ENCODE measurements at regions not wholly inside any gene's neighbourhood (a gene's known extent, or its start where the extent isn't known, plus 50 kb on each side); places are given as distances from the start of the nearest gene placed in this dataset.
"Not testable (repeated sequence)": the region's sequence is repeated elsewhere in the genome, so short reads cannot be mapped to it uniquely, and the experiment has no call there.

DNA sequence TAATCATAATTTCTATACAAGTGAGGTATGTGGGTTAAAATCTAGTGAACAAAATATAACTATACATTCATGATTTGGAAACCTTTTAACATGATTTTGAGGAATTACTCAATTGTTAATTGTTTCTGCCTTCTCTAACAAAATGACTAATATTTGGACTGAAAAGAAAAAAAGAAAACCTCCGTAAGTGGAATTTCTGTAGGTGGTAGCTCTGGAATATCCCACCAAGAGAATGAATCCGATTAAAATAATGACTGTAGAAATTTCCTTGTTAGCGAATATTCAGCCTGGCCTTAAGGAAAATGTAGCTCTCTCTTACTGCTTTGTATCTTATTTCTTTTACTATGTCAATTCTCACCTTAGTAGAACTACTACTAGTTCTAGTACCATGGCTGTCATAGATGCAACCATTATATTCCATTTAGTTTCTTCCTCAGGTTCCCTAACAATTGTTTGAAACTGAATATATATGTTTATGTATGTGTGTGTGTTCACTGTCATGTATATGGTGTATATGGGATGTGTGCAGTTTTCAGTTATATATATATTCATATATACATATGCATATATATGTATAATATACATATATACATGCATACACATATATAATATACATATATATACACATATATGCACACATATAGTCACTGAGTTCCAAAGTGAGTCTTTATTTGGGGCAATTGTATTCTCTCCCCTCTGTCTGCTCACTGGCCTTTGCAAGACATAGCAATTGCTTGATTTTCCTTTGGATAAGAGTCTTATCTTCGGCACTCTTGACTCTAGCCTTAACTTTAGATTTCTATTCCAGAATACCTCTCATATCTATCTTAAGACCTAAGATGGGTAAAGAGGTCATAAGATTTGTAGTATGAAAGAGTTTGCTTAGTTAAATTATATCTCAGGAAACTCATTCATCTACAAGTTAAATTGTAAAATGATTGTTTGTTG is 1523.7 kb upstream of the TPTE start:
- H3K36me3 Mint-ChIP-seq (ENCODE audit: low read depth); H3K27ac Mint-ChIP-seq; DNase-seq; H3K4me1 Mint-ChIP-seq (ENCODE audit: low read depth); H3K4me3 Mint-ChIP-seq: not testable (repeated sequence)
- Mint-ChIP-seq H3K9me3 (peaks cover 37% of the 10 kb centered on the region), H3K27me3 (peaks cover 25% of the 10 kb centered on the region)

DNA sequence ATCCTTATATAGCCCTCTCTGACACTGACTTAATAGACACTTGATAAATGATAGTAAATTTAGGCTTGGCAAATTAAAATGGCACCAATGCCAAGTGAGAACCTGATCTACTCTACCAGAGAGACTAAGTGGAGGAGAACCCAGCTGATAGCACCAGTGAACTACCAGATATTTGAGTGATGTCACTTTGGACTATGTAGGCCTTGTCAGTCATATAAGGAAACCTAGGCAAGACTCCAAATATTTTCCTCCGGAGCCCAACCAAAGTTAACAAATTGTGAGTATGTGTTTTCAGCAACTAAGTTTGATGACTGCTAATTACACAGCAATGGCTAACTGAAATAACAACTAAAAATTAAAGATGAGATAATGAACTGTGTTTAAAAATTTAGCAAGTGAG is 1522.9 kb upstream of the TPTE start:
- H3K4me3 Mint-ChIP-seq; H3K36me3 Mint-ChIP-seq (ENCODE audit: low read depth); DNase-seq; H3K27ac Mint-ChIP-seq; H3K4me1 Mint-ChIP-seq (ENCODE audit: low read depth): not testable (repeated sequence)
- peaks cover 31% of the 10 kb centered on the region for H3K9me3 Mint-ChIP-seq
- peaks cover 17% of the 10 kb centered on the region for H3K27me3 Mint-ChIP-seq

DNA sequence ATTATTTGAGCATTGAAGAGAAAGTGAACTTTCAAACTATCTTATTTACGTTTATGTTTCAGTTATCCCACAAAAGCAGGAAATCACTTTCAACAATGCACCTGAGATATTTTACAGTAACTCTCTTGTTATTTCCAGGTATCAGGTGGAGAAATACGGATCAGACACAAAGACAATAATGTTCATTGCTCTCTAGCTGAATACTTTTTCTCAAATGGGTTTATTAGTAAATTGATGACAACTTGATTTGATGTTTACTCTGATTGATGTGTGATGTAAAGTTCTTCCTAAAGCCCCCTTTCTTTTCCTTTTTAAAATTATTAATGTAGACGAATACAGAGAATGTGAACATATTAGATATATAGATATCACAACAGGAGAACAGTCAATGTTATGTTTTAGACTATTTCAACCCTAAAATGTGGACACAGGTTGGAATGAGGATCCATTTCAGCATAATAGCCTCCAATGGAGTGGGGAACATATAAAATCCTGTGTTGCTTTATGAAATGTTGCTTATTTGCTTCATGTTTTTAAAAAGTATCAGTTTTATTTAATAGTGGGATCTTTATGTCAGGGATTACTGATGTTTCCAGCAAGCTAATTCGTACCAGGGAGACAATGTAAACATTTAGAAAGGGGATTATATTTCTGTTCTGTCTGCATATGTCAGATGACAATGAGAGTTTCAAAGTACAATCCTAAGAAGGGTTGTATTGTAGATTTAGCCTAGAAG is 1522.3 kb upstream of the TPTE start:
- H3K4me1 Mint-ChIP-seq (ENCODE audit: low read depth): no peaks in the 10 kb centered on the region
- DNase-seq: no peak
- no peak overlapping the region for H3K4me3 Mint-ChIP-seq
- H3K9me3 Mint-ChIP-seq: peaks cover 30% of the 10 kb centered on the region
- H3K27me3 Mint-ChIP-seq: peaks cover 15% of the 10 kb centered on the region
- H3K27ac Mint-ChIP-seq: no peak overlapping the region
- H3K36me3 Mint-ChIP-seq (ENCODE audit: low read depth): no peaks in the 10 kb centered on the region

DNA sequence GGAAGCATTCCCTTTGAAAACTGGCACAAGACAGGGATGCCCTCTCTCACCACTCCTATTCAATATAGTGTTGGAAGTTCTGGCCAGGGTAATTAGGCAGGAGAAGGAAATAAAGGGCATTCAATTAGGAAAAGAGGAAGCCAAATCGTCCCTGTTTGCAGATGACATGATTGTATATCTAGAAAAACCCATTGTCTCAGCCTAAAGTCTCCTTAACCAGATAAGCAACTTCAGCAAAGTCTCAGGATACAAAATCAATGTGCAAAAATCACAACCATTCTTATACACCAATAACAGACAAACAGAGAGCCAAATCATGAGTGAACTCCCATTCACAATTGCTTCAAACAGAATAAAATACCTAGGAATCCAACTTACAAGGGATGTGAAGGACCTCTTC is 1521.3 kb upstream of the TPTE start:
- not testable (repeated sequence) for H3K4me1 Mint-ChIP-seq (ENCODE audit: low read depth); H3K36me3 Mint-ChIP-seq (ENCODE audit: low read depth); H3K4me3 Mint-ChIP-seq; DNase-seq; H3K27ac Mint-ChIP-seq
- H3K9me3 Mint-ChIP-seq: peaks cover 32% of the 10 kb centered on the region
- H3K27me3 Mint-ChIP-seq: peaks cover 20% of the 10 kb centered on the region

DNA sequence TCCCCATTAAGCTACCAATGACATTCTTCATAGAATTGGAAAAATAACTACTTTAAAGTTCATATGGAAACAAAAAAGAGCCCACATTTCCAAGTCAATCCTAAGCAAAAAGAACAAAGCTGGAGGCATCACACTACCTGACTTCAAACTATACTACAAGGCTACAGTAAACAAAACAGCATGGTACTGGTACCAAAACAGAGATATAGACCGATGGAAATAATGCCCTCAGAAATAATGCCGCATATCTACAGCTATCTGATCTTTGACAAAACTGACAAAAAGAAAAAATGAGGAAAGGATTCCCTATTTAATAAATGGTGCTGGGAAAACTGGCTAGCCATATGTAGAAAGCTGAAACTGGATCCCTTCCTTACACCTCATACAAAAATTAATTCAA is 1520.7 kb upstream of the TPTE start:
- H3K4me1 Mint-ChIP-seq (ENCODE audit: low read depth); H3K36me3 Mint-ChIP-seq (ENCODE audit: low read depth); H3K4me3 Mint-ChIP-seq; DNase-seq; H3K27ac Mint-ChIP-seq: not testable (repeated sequence)
- Mint-ChIP-seq H3K27me3 (peaks cover 23% of the 10 kb centered on the region), H3K9me3 (peaks cover 33% of the 10 kb centered on the region)

DNA sequence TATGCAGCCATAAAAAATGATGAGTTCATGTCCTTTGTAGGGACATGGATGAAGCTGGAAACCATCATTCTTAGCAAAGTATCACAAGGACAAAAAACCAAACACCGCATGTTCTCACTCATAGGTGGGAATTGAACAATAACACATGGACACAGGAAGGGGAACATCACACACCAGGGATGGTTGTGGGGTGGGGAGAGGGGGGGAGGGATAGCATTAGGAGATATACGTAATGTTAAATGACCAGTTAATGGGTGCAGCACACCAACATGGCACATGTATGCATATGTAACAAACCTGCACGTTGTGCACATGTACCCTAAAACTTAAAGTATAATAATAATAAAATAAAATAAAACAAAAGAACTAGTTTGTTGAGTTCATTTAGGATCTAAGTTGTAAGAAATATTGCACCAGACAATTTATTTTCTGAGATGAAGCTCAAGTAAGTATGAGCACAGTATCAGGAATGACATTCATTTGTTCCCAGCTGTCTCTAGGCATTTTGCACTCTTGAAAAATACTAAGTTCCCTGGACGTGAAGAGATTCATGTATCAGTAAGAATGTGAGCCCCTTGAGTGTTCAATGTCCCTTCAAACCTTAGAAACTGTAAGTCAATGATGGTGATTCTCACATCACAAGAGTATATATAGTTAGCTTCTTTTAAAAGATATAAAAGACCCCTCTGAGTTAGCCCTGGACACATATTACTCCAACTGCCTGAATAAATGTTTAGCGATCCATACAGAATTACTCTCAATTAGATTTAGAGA is 1519.3 kb upstream of the TPTE start:
- DNase-seq; H3K4me3 Mint-ChIP-seq; H3K36me3 Mint-ChIP-seq (ENCODE audit: low read depth); H3K4me1 Mint-ChIP-seq (ENCODE audit: low read depth); H3K27ac Mint-ChIP-seq: not testable (repeated sequence)
- H3K9me3 Mint-ChIP-seq: peaks cover 34% of the 10 kb centered on the region
- peaks cover 35% of the 10 kb centered on the region for H3K27me3 Mint-ChIP-seq

DNA sequence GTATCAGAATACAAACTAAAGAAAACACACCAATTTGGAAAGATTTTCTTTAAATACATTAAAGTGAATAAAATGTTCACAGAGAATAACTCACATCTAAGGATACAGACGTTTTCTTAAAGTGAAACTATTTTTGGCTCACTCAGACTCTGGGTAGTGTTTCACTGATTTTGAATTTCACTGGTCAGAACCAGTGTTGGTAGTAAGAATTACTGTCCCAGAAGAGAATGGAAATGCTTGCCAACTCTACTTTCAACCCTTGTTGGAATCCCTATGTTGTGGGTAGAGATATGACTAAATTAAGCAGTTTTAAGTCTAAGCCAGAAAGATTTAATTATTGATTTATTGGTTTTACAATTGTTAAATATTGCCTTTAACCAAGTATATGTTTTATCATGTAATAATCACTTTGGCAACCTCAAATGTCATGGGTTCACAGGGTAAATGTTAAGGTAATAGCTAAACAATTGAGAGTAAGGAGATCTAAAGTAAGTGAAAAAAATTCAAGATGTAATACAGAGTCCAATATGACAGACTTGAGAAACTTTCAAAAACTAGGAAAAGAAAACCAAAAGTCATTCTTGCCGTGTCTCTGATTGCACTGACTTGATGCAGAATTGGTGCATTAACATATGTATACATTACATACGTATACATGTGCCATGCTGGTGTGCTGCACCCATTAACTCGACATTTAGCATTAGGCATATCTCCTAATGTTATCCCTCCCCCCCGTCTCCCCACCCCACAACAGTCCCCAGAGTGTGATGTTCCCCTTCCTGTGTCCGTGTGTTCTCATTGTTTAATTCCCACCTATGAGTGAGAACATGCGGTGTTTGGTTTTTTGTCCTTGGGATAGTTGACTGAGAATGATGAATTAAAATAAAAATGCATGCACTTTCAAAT is 1517.2 kb upstream of the TPTE start:
- H3K9me3 Mint-ChIP-seq: peaks cover 39% of the 10 kb centered on the region
- not testable (repeated sequence) for DNase-seq; H3K36me3 Mint-ChIP-seq (ENCODE audit: low read depth); H3K4me1 Mint-ChIP-seq (ENCODE audit: low read depth); H3K27ac Mint-ChIP-seq; H3K4me3 Mint-ChIP-seq
- peaks cover 52% of the 10 kb centered on the region for H3K27me3 Mint-ChIP-seq

DNA sequence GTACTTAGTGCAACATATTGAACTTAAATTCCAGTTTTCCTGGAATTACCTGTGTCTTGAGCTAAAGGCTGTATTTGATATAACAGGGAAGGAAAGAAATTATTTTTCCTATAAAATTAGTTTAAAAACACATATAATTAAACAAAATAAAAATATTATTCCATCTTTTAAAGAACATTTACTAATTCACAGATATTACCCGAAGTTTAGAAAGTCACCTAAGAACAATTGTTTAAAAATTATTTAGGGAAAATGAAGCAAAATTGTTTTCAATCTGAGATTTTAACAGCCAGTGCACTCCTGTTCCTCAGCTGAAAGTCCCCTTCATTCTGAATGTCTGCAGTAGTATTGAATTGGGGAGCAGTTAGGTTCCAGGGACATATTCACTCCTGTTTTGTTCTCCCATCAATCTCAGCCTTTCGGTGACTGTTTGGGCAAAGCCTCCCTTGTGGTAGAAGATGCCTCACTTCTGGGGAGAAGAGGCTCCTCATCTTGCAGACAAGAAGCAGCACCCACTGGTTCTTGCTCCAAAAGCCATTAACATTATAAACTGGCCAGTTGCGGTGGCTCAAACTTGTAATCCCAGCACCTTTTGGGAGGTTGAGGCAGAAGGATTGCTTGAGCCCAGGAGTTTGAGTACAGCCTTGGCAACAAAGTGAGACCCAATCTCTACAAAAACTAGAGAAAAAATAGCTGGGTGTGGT is 1516.4 kb upstream of the TPTE start:
- not testable (repeated sequence) for DNase-seq; H3K27ac Mint-ChIP-seq; H3K4me1 Mint-ChIP-seq (ENCODE audit: low read depth); H3K36me3 Mint-ChIP-seq (ENCODE audit: low read depth); H3K4me3 Mint-ChIP-seq
- peaks cover 56% of the 10 kb centered on the region for H3K27me3 Mint-ChIP-seq
- peaks cover 36% of the 10 kb centered on the region for H3K9me3 Mint-ChIP-seq

DNA sequence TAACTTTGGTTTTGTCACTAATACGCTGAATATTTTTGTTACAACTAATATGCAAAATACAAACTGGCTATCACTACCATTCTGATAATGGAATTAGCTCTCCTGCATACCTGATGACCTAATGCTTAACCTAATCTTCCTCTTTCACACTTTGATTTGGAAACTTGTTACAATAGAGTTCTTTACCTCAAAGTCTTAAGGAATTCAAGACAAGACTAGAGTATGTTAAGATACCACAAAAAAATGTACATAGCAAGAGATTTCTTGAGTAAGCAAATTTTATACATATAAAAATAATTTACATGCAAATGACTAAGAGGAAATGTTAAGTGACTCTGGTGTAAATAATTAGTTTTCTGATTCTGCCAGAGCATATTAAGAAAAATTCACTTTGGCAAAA is 1515.7 kb upstream of the TPTE start:
- Mint-ChIP-seq H3K27me3 (peaks cover 56% of the 10 kb centered on the region), H3K9me3 (peaks cover 32% of the 10 kb centered on the region)
- not testable (repeated sequence) for H3K36me3 Mint-ChIP-seq (ENCODE audit: low read depth); H3K27ac Mint-ChIP-seq; H3K4me1 Mint-ChIP-seq (ENCODE audit: low read depth); H3K4me3 Mint-ChIP-seq; DNase-seq

DNA sequence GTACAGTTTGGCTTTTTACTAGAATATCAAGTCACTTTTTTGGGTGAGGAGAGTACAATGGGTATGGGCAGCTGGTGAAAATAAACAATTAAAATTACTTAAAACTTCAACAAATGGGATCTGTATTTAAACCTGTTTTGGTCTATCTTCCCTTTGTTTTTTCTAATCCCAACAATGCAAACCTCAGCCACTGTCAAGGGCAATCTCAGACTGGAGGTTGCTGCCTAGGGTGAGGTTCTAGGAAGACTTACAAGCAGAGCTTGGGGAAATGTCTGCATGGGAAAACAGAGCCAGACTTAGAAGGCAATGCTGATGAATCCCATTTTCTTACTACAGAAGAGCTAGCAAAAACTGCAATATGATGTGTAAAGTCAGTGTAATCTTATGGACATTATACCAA is 1515.3 kb upstream of the TPTE start:
- H3K36me3 Mint-ChIP-seq (ENCODE audit: low read depth); H3K27ac Mint-ChIP-seq; DNase-seq; H3K4me3 Mint-ChIP-seq; H3K4me1 Mint-ChIP-seq (ENCODE audit: low read depth): not testable (repeated sequence)
- Mint-ChIP-seq H3K9me3 (peaks cover 30% of the 10 kb centered on the region), H3K27me3 (peaks cover 58% of the 10 kb centered on the region)

DNA sequence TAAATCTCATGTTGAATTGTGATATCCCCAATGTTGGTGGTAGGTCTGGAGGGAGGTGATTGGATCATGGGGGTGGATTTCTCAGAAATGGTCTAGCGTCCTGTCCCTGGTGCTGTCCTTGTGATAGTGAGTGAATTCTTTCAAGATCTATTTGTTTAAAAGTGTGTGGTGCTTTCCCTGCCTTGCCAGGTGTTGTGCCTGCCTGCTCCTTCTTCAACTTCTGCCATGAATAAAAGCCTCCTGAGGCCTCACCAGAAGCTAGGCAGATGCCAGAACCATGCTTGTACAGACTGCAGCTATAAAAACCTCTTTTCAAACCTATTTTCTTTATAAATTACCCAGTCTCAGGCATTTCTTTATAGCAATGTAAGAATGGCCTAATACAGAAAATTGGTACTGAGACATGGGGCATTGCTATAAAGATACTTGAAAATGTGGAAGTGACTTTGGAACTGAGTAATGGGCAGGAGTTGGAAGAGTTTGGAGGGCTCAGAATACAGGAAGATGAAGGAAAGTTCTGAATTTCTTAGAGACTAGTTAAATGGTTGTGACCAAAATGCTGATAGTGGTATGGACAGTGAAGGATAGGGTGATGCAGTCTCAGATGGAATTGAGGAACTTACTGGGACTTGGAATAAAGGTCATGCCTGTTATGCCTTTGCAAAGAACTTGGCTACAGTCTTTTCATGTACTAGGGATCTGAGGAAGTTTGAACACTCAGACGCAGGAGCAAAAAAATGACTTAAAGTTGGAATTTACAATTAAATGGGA is 1514.6 kb upstream of the TPTE start:
- H3K4me3 Mint-ChIP-seq; H3K4me1 Mint-ChIP-seq (ENCODE audit: low read depth); H3K27ac Mint-ChIP-seq; DNase-seq; H3K36me3 Mint-ChIP-seq (ENCODE audit: low read depth): not testable (repeated sequence)
- peaks cover 60% of the 10 kb centered on the region for H3K27me3 Mint-ChIP-seq
- H3K9me3 Mint-ChIP-seq: peaks cover 30% of the 10 kb centered on the region

DNA sequence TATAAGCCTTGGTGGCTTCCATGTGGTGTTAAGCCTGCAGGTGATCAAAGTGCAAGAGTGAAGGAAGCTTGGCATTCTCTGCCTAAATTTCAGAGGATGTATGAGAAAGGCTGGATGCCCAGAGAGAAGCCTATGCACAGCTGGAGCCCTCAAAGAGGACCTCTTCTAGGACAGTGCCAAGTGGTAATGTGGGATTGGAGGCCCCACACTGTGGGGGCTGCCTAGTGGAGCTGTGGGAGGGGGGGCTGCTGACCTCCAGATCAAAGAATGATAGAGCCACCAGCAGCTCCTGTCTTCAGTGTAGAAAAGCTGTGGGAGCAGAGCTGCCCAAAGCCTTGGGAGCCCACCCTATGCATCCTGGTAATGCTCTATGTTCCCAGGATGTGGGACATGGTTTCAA is 1512.7 kb upstream of the TPTE start:
- Mint-ChIP-seq H3K4me3 (no peak overlapping the region), H3K27ac (no peak overlapping the region), H3K27me3 (peaks cover 73% of the 10 kb centered on the region), H3K36me3 (ENCODE audit: low read depth) (no peaks in the 10 kb centered on the region), H3K9me3 (peaks cover 36% of the 10 kb centered on the region), H3K4me1 (ENCODE audit: low read depth) (no peaks in the 10 kb centered on the region)
- no peak for DNase-seq
